Liver (tissue), 3 donors: ENCODE measurements at regions not wholly inside any gene's neighbourhood (a gene's known extent, or its start where the extent isn't known, plus 50 kb on each side); places are given as distances from the start of the nearest gene placed in this dataset.

Experiments
- CTCF ChIP-seq: fragments of 150-350 bp; IDR thresholded peaks from 2 replicates; pipeline ENCODE4 v1.5.1; 2017; ENCODE audit warnings: improper control_type of control experiment, low read depth, low read length; ENCODE audit not compliant: missing input control
- FOXA1 ChIP-seq: IDR thresholded peaks from 2 replicates; pipeline ENCODE4 v1.6.1; 2016; ENCODE audit warnings: antibody characterized with exemption
- MAX ChIP-seq: IDR thresholded peaks from 2 replicates; pipeline ENCODE4 v1.6.1; 2016; ENCODE audit warnings: antibody characterized with exemption
- RAD21 ChIP-seq, 2 donors: IDR thresholded peaks; 2 replicates each; pipeline ENCODE4 v1.6.1; 2016; ENCODE audit warnings: antibody characterized with exemption in 2 of 2, mild to moderate bottlenecking in 2 of 2
- REST ChIP-seq: IDR thresholded peaks from 2 replicates; pipeline ENCODE4 v1.6.1; 2016; ENCODE audit warnings: antibody characterized with exemption, mild to moderate bottlenecking
- SP1 ChIP-seq: IDR thresholded peaks from 2 replicates; pipeline ENCODE4 v1.6.1; 2018; ENCODE audit warnings: antibody characterized with exemption, mild to moderate bottlenecking
- TAF1 ChIP-seq: conservative IDR thresholded peaks from 2 replicates; pipeline ENCODE4 v1.6.1; 2016; ENCODE audit warnings: antibody characterized with exemption, mild to moderate bottlenecking
- donor health status: healthy.
- donor health status: healthy.

DNA sequence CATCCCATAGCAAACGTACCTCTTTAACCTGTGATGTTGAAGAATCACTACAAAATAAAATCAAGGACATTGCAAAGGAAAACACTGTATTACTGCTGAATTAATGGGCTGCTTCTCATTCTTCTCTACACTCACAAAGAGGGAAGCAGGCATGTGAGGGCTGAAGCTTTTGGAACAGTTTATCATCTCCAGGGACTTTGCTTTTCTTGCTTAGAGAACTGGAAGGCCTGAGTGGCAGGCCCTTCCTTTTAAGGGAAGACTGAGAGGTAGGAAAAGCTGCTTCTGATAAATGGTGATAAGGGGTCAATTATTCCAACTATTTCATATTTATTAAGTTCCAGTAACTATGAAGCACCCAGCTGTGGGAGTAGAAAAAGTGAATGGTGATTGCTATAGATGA, 649.6 kb downstream of the NTRK3 start:
- TF ChIP-seq CTCF (no peak), SP1 (no peak), TAF1 (no peak), FOXA1 (no peak), REST (no peak), RAD21 (IDR thresholded peaks at IDR 0.05) (no peak), MAX (no peak)
